ENCODE measurements at regions not wholly inside any gene's neighbourhood (a gene's known extent, or its start where the extent isn't known, plus 50 kb on each side); places are given as distances from the start of the nearest gene placed in this dataset.

DNA sequence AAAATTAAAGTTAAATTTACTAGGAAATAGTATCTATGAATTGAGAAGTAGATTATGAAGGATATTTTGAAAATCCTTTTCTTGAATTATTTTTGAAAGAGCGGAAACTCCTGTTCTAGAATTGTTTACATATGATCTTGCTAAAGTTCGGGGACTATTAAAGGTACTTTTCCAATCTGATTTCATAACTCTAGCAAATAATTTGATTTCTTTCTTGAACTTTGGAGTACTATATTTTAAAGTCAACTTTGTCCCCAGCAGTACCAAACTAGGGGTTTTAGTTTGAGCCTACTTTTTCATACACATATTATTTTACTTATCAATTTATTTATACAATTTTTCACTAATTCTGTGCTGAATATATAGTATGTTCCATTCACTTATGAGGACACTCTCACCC is 364.7 kb downstream of the FSIP2 start:
- TF ChIP-seq CTCF (IDR thresholded peaks at IDR 0.05) (no peak), EZH2 (IDR thresholded peaks at IDR 0.05; ENCODE audit: borderline replicate concordance, insufficient read depth, low read depth, low read length, poor library complexity, severe bottlenecking) (no peak)
